HepG2 (cell line): ENCODE measurements at regions not wholly inside any gene's neighbourhood (a gene's known extent, or its start where the extent isn't known, plus 50 kb on each side); places are given as distances from the start of the nearest gene placed in this dataset.

Experiments
- ATAC-seq: fragments of 200-7000 bp; cut with Tn5 transposase; 3 replicates; pipeline ENCODE4 v1.9.1; 2020; ENCODE audit warnings: mild to moderate bottlenecking, moderate library complexity
- BruUV-seq: library from RNA; stranded (reverse); fragments of 400-500 nt; replicated peaks from 2 replicates; lab custom pipeline; 2021; lab: Mats Ljungman, UMichigan
- CTCF ChIA-PET: fragments of 300-600 bp; formaldehyde crosslinking; extraction: SDS; loops from one replicate; lab custom pipeline; 2021; ENCODE audit warnings: low total read pairs, inconsistent platforms, low intra/inter-chr PET ratio; lab: Yijun Ruan, JAX
- POLR2A ChIA-PET: fragments of 350-600 bp; sonication (Branson Sonifier 250); formaldehyde crosslinking; loops from one replicate; lab custom pipeline; 2020; ENCODE audit warnings: antibody characterized with exemption, inconsistent platforms; lab: Yijun Ruan, JAX
- DNase-seq: peaks from one replicate; pipeline ENCODE4 v3.0.0-alpha.2; 2015; ENCODE audit warnings: low spot score
- FAIRE-seq: peaks from 3 replicates; lab custom pipeline; 2011; peaks lifted over from hg19 to GRCh38; lab: Jason Lieb, UNC
- H2AFZ ChIP-seq: one replicate; pipeline ENCODE4 v1.6.1; 2011; ENCODE audit warnings: low read length, inconsistent platforms
- H3K27ac ChIP-seq: fragments of 300-600 bp; 3 replicates; pipeline ENCODE4 v1.8.0; 2011; ENCODE audit warnings: mixed run types, mild to moderate bottlenecking, mixed read lengths, low read length, inconsistent platforms; ENCODE audit not compliant: insufficient read depth; ENCODE audit errors: extremely low read length
- H3K27me3 ChIP-seq, 2 experiments: fragments of 200-600 bp in 1 of 2; 2 replicates in 1 of 2; 3 replicates in 1 of 2; pipeline versions ENCODE4 v1.6.0 to v1.8.0; 2011; ENCODE audit warnings: low read length in 2 of 2, mild to moderate bottlenecking in 2 of 2, moderate library complexity in 2 of 2, inconsistent platforms in 1 of 2; ENCODE audit not compliant: insufficient read depth in 2 of 2, control insufficient read depth in 1 of 2
- H3K36me3 ChIP-seq, 2 experiments: fragments of 200-600 bp in 1 of 2; replicated peaks in 1 of 2; 2 replicates in 1 of 2; 3 replicates in 1 of 2; pipeline versions ENCODE4 v1.5.1 to v1.8.0; 2011; ENCODE audit warnings: low read length in 2 of 2, inconsistent platforms in 1 of 2; ENCODE audit not compliant: insufficient read depth in 2 of 2, control insufficient read depth in 1 of 2
- H3K4me1 ChIP-seq: 2 replicates; pipeline ENCODE4 v1.5.1; 2012; ENCODE audit warnings: low read length, inconsistent platforms; ENCODE audit not compliant: insufficient read depth
- H3K4me2 ChIP-seq: 2 replicates; pipeline ENCODE4 v1.6.0; 2011; ENCODE audit warnings: low read depth, low read length, inconsistent platforms
- H3K4me3 ChIP-seq, 3 experiments: fragments of 200-600 bp in 1 of 3; sonication (generic), shearing (Covaris generic) in 1 of 3; replicated peaks in 1 of 3; 2 replicates each; pipeline ENCODE4 v1.5.1; 2011 to 2016; ENCODE audit warnings: low read length in 3 of 3, inconsistent platforms in 2 of 3, low read depth in 2 of 3, mild to moderate bottlenecking in 2 of 3, control low read depth in 1 of 3, mixed read lengths in 1 of 3; ENCODE audit not compliant: insufficient read depth in 1 of 3
- H3K79me2 ChIP-seq: one replicate; pipeline ENCODE4 v1.6.1; 2011; ENCODE audit warnings: low read length, inconsistent platforms; ENCODE audit not compliant: insufficient read depth
- H3K9ac ChIP-seq: 2 replicates; pipeline ENCODE4 v1.6.0; 2011; ENCODE audit warnings: mild to moderate bottlenecking, low read depth, low read length, inconsistent platforms; ENCODE audit not compliant: insufficient read depth
- H3K9me3 ChIP-seq: 2 replicates; pipeline ENCODE4 v1.5.1; 2012; ENCODE audit warnings: mild to moderate bottlenecking, low read length
- H4K20me1 ChIP-seq: 2 replicates; pipeline ENCODE4 v1.6.0; 2011; ENCODE audit warnings: inconsistent platforms, mild to moderate bottlenecking, low read length, moderate library complexity; ENCODE audit not compliant: insufficient read depth
- CBFB ChIP-seq: sonication (generic); formaldehyde crosslinking; IDR thresholded peaks from 2 replicates; pipeline ENCODE4 v1.4.0; 2020; ENCODE audit warnings: missing genetic modification reagents
- ELF3 ChIP-seq: IDR thresholded peaks from 2 replicates; pipeline ENCODE4 v1.6.1; 2016; ENCODE audit warnings: missing genetic modification reagents, missing compliant biosample characterization
- KAT7 ChIP-seq: IDR thresholded peaks from 2 replicates; pipeline ENCODE4 v1.6.1; 2018; ENCODE audit warnings: borderline replicate concordance, missing compliant biosample characterization
- KLF11 ChIP-seq: IDR thresholded peaks from 2 replicates; pipeline ENCODE4 v1.6.1; 2016; ENCODE audit warnings: missing compliant biosample characterization
- POGZ ChIP-seq: sonication (generic); formaldehyde crosslinking; IDR thresholded peaks from 2 replicates; pipeline ENCODE4 v1.4.0; 2020; ENCODE audit warnings: mild to moderate bottlenecking, missing genetic modification reagents
- RBM22 ChIP-seq: fragments of 200-400 bp; formaldehyde crosslinking; optimal IDR thresholded peaks from 2 replicates; pipeline ENCODE3; 2017; ENCODE audit warnings: mild to moderate bottlenecking, low read length, moderate library complexity
- REL ChIP-seq: sonication (generic); formaldehyde crosslinking; conservative IDR thresholded peaks from 2 replicates; pipeline ENCODE4 v1.8.0; 2022; ENCODE audit warnings: mild to moderate bottlenecking, missing genetic modification reagents, moderate library complexity
- ZBTB3 ChIP-seq: sonication (generic); formaldehyde crosslinking; IDR thresholded peaks from 2 replicates; pipeline ENCODE4 v1.4.0; 2020; ENCODE audit warnings: low read depth, mild to moderate bottlenecking, moderate library complexity, missing genetic modification reagents, borderline replicate concordance
- ZNF629 ChIP-seq: sonication (generic); formaldehyde crosslinking; conservative IDR thresholded peaks from 2 replicates; pipeline ENCODE4 v1.5.0; 2020; ENCODE audit warnings: missing genetic modification reagents
- ZNF761 ChIP-seq: sonication (generic); formaldehyde crosslinking; conservative IDR thresholded peaks from 2 replicates; pipeline ENCODE4 v1.4.0; 2020; ENCODE audit warnings: mild to moderate bottlenecking, missing genetic modification reagents
- WGBS: methylation state at CpG from one replicate; pipeline ENCODE4 v1.1.6; 2017; ENCODE audit warnings: low lambda C conversion rate; 5-methylcytosine and 5-hydroxymethylcytosine counted together
- in situ Hi-C: cut with HindIII; loops from 2 replicates; pipeline ENCODE4 v1.10.0; 2017; ENCODE audit warnings: low pct_unique_long_range_greater_than_20kb; ENCODE audit not compliant: extremely low pct_ligation_motif_present
- intact Hi-C: fragments of 100-400 bp; cut with micrococcal nuclease; formaldehyde crosslinking; loops from one replicate; pipeline ENCODE4 v1.10.0; 2022; ENCODE audit not compliant: unreplicated experiment
- TF ChIP-seq, protein P1 (sequence below): sonication (generic); formaldehyde crosslinking; IDR thresholded peaks from 2 replicates; pipeline ENCODE4 v1.8.0; 2022; ENCODE audit warnings: low read depth, missing genetic modification reagents

DNA sequence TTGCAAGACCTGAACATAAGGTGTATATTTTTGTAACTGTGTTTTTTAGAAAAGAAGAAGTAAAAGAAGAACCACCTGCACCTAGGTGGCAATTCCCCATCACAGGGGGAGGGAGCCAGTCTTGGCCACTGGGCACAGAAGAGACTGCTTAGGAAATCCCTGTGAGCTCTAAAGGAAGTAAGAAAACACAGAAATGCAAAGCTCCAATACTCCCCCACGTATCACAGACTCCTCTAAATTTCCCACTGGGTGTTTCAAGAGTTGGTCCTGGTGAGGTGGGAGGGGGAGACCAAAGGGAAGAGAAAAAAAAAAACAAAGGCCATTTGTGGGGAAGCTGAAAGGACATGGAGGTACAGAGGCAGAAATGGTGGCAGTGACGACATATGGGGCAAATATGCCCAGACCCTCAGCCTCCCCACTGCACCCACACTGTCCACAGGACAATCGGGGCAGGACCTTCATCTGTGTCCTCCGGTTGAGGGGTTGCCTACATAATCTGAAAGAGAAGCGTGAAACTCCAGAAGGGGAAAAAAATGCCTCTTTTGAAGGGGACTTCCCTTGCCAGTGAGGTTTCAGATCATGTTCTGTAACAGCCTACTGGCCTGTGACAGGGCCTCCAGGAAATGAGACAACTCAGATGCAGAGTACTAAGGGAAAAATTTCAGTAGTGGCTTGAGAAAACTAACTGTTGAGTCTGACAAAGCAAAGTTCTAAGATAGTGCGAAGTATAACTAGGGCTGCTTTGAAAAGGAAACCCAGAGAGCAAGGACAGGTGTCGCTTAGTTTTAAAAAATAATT lies 226.2 kb upstream of the MARCKS start:
- CTCF ChIA-PET: no interaction called here
- Histone ChIP-seq H3K27me3 (no peaks in the 10 kb centered on the region), H3K9me3 (no peaks in the 10 kb centered on the region), H3K4me3 (no peak overlapping the region), H3K4me1 (peaks cover 63% of the 10 kb centered on the region), H3K9ac (peak overlapping the region; percentile 7; the same call in 1 of the 2 replicates), H3K4me2 (no peak overlapping the region), H3K27ac (peak overlapping the region; percentile 61), H2AFZ (peak overlapping the region; percentile 66), H4K20me1 (no peaks in the 10 kb centered on the region), H3K36me3 (no peaks in the 10 kb centered on the region), H3K79me2 (no peaks in the 10 kb centered on the region)
- in situ Hi-C loops (loop anchor here (5.0 to 10.0 kb wide), 2 partner anchors 226 to 276 kb away; partner anchors contain the start of gene MARCKS), intact Hi-C loops (no loop called here)
- ATAC-seq (no peak), FAIRE-seq (no peak), DNase-seq (no peak)
- WGBS: 96% methylated on average over 7 of the region's 7 CpGs
- TF ChIP-seq, protein P1, sequence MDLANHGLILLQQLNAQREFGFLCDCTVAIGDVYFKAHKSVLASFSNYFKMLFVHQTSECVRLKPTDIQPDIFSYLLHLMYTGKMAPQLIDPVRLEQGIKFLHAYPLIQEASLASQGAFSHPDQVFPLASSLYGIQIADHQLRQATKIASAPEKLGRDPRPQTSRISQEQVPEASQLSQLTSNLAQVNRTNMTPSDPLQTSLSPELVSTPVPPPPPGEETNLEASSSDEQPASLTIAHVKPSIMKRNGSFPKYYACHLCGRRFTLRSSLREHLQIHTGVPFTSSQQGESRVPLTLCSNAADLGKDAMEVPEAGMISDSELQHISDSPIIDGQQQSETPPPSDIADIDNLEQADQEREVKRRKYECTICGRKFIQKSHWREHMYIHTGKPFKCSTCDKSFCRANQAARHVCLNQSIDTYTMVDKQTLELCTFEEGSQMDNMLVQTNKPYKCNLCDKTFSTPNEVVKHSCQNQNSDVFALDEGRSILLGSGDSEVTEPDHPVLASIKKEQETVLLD: no peak
- 0 out of 2 replicates have a peak, but pooled peaks have one; percentile 21 for TF ChIP-seq ELF3 (CRISPR knock-in tag)
- 0 out of 2 replicates have a peak, but pooled peaks have one; percentile 22 for TF ChIP-seq POGZ (CRISPR knock-in tag)
- BruUV-seq: no TSS peak
- POLR2A ChIA-PET: interaction anchor here (1.5 to 4.1 kb wide), 4 partner anchors 12 to 228 kb away, joined by 3 to 49 read pairs (median 7); no protein-coding TSS in a partner anchor

DNA sequence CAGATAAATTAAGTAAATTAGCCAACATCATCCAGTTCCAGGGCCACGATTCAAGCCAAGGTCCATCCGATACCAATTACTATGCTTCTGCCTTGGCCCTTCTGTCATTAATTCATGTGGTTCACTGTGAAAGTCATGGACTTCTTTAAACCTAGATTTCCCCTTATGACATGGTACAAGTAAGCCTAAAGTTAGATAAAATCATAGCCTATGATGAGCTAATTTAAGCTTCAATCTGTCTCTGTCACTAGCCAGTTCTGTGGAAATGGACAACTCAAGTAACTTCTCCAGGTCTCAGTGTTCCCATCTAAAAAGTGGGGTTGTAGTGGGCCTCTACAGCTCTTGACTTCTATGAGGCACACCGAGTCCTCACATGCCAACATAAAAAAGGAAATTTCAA lies 225.5 kb upstream of the MARCKS start:
- H3K4me3 ChIP-seq: no peak overlapping the region; a peak in 1 of 6 replicates
- DNase-seq (no peak), FAIRE-seq (no peak), ATAC-seq (no peak)
- WGBS: 97% methylated on average over 3 of the region's 3 CpGs
- peak overlapping the region; percentile 63; the same call in 1 of the 2 replicates for H3K9ac ChIP-seq
- peaks cover 66% of the 10 kb centered on the region for H3K4me1 ChIP-seq
- in situ Hi-C loops (loop anchor here (5.0 to 10.0 kb wide), 2 partner anchors 226 to 277 kb away; partner anchors contain the start of gene MARCKS), intact Hi-C loops (loop anchor here (2.0 kb wide), 1 partner anchor 227 kb away; no protein-coding TSS in a partner anchor)
- no peaks in the 10 kb centered on the region for H3K27me3 ChIP-seq
- H3K4me2 ChIP-seq: peak overlapping the region; percentile 67
- H4K20me1 ChIP-seq: no peaks in the 10 kb centered on the region
- BruUV-seq: no TSS peak
- no peaks in the 10 kb centered on the region for H3K9me3 ChIP-seq
- H3K36me3 ChIP-seq: no peaks in the 10 kb centered on the region
- CTCF ChIA-PET: no interaction called here
- no peak overlapping the region for H2AFZ ChIP-seq
- POLR2A ChIA-PET: interaction anchor here (1.5 to 4.1 kb wide), 3 partner anchors 11 to 227 kb away, joined by 5 to 49 read pairs (median 14); no protein-coding TSS in a partner anchor
- H3K27ac ChIP-seq: peak overlapping the region; percentile 61
- no peaks in the 10 kb centered on the region for H3K79me2 ChIP-seq
- TF ChIP-seq ZNF761 (CRISPR knock-in tag): no peak
- TF ChIP-seq ZNF629 (CRISPR knock-in tag): peak; percentile 72
- TF ChIP-seq RBM22: no peak
- TF ChIP-seq ZBTB3 (CRISPR knock-in tag): no peak
- TF ChIP-seq KAT7 (CRISPR knock-in tag): no peak
- no peak for TF ChIP-seq KLF11 (CRISPR knock-in tag)
- no peak for TF ChIP-seq REL (CRISPR knock-in tag)
- TF ChIP-seq CBFB: no peak
- TF ChIP-seq, all 625 proteins: peak for 1
